Ectodermal cell (in vitro differentiated cells): ENCODE measurements at regions not wholly inside any gene's neighbourhood (a gene's known extent, or its start where the extent isn't known, plus 50 kb on each side); places are given as distances from the start of the nearest gene placed in this dataset.
"Not testable (repeated sequence)": the region's sequence is repeated elsewhere in the genome, so short reads cannot be mapped to it uniquely, and the experiment has no call there.

Experiments
- H3K27ac ChIP-seq: 2 replicates; pipeline ENCODE4 v1.7.0; 2013; ENCODE audit warnings: mild to moderate bottlenecking, low read depth, low read length; ENCODE audit not compliant: insufficient read depth, poor library complexity, severe bottlenecking
- H3K27me3 ChIP-seq: 2 replicates; pipeline ENCODE4 v1.7.0; 2013; ENCODE audit warnings: mild to moderate bottlenecking, low read length; ENCODE audit not compliant: insufficient read depth, control insufficient read depth, poor library complexity, severe bottlenecking
- H3K36me3 ChIP-seq: one replicate; pipeline ENCODE4 v1.7.0; 2013; ENCODE audit warnings: low read length; ENCODE audit not compliant: control insufficient read depth, insufficient read depth
- H3K4me1 ChIP-seq: one replicate; pipeline ENCODE4 v1.7.0; 2013; ENCODE audit warnings: low read length; ENCODE audit not compliant: control insufficient read depth, insufficient read depth
- H3K4me3 ChIP-seq: 2 replicates; pipeline ENCODE4 v1.7.0; 2013; ENCODE audit warnings: low read depth, low read length, control low read depth; ENCODE audit not compliant: insufficient read depth
- H3K9me3 ChIP-seq: 2 replicates; pipeline ENCODE4 v1.7.0; 2013; ENCODE audit warnings: mild to moderate bottlenecking, low read length, moderate library complexity; ENCODE audit not compliant: control insufficient read depth
- WGBS, 2 experiments: methylation state at CpG; one replicate each; pipeline ENCODE4 v1.1.7; 2013; ENCODE audit warnings: missing lambda C conversion rate in 2 of 2; 5-methylcytosine and 5-hydroxymethylcytosine counted together

DNA sequence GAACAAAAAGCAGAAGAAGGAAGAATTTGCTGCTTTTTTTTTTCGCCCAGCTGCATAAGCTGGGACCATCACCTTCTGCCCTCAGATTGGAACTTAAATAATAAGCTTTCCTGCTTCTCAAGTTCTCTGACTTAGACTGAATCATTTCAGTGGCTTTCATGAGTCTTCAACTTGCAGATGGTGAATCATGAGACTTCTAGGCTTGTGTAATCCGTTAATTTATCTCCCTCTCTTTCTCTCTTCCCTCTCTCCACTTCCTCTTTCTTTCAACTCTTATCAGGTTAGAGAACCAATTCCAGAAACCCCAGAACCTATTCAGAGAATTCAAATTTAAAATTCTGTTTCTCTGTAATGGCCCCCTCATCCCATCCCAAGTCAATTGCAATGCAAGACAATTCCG lies 1153.7 kb downstream of the PCDH9 start:
- H3K27ac ChIP-seq, result no peak overlapping the region
- no peak overlapping the region for H3K4me3 ChIP-seq
- H3K36me3 ChIP-seq, result no peaks in the 10 kb centered on the region
- no peaks in the 10 kb centered on the region for H3K9me3 ChIP-seq
- H3K27me3 ChIP-seq, result no peaks in the 10 kb centered on the region
- H3K4me1 ChIP-seq, result no peaks in the 10 kb centered on the region
- WGBS, 2 experiments, result 84 to 95% methylated on average over 3 of the region's 3 CpGs

- no peak overlapping the region for H3K4me3 ChIP-seq
- WGBS, 2 experiments, result 94 to 97% methylated on average over 4 of the region's 4 CpGs
- H3K36me3 ChIP-seq, result no peaks in the 10 kb centered on the region
- no peaks in the 10 kb centered on the region for H3K9me3 ChIP-seq
- no peaks in the 10 kb centered on the region for H3K4me1 ChIP-seq
- H3K27ac ChIP-seq, result no peak overlapping the region
- H3K27me3 ChIP-seq, result no peaks in the 10 kb centered on the region
Measured at GRCh38 chr13:66074018-66074615, 1156.0 kb downstream of the PCDH9 start.

GRCh38 chr13:66072097-66072496 lies 1158.0 kb downstream of the PCDH9 start:
- not testable (repeated sequence) for H3K4me3 ChIP-seq, H3K36me3 ChIP-seq, H3K4me1 ChIP-seq, H3K27ac ChIP-seq, H3K9me3 ChIP-seq, H3K27me3 ChIP-seq
- WGBS, 2 experiments, result 84 to 86% methylated on average over 2 of the region's 2 CpGs

DNA sequence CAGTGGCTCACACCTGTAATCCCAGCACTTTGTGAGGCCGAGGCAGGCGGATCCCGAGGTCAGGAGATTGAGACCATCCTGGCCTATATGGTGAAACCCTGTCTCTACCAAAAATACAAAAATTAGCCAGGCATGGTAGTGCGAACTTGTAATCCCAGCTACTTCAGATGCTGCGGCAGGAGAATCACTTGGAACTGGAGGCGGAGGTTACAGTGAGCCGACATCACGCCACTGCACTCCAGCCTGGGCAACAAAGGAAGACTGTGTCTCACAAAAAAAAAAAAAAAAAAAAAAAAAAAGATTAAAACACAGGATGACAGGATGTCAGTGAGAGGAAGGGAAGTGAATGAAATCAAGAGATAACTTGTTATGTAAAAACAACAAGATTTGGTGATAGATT lies 1158.5 kb downstream of the PCDH9 start:
- Histone ChIP-seq H3K4me1 (no peaks in the 10 kb centered on the region), H3K27me3 (no peaks in the 10 kb centered on the region), H3K9me3 (no peaks in the 10 kb centered on the region), H3K36me3 (no peaks in the 10 kb centered on the region), H3K4me3 (no peak overlapping the region), H3K27ac (no peak overlapping the region)
- WGBS, 2 experiments, result 90 to 97% methylated on average over 8 of the region's 8 CpGs

DNA sequence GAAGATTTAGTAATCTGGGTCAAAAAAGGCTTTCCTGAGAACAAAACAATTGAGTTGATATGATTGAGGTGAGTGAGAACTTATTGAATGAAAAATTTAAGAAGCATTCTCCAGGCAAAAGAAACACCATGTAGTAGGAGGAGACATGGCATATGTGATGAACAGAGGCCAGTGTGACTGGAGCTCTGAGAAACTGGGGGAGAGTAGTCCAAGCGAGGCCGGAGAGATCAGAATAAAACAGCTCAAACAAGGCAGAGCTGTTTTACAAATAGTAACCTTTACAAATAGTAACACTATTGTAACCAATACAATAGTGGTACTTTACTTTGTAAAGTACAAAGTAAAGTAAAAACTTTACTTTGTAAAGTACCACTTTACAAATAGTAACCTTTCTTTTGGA lies 1159.1 kb downstream of the PCDH9 start:
- no peaks in the 10 kb centered on the region for H3K27me3 ChIP-seq
- no peaks in the 10 kb centered on the region for H3K9me3 ChIP-seq
- H3K4me3 ChIP-seq, result no peak overlapping the region
- WGBS, 2 experiments, result 95% methylated on average over 2 of the region's 2 CpGs; no CpG with 5 or more reads in 1 of the 2 experiments
- no peaks in the 10 kb centered on the region for H3K4me1 ChIP-seq
- no peaks in the 10 kb centered on the region for H3K36me3 ChIP-seq
- H3K27ac ChIP-seq, result no peak overlapping the region

DNA sequence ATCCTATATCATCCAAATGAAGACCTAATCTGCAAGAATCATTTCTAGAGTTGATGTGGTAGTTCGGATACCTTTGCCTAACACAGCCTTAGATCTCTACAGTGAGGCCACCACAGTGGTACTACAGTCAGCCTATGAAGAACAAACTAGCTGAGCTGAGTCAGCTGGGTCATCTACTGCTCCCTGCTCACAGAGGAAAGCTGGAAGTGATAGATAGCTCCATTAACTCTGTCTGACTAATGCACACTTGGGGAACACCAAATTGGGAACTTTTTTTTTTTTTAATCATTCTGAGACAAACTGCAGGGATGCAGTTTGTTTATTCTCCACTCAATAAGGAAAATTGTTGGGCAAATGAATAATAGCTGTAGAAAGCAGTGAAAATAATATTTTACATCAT lies 1160.6 kb downstream of the PCDH9 start:
- Histone ChIP-seq H3K9me3 (no peaks in the 10 kb centered on the region), H3K27me3 (no peaks in the 10 kb centered on the region), H3K4me1 (no peaks in the 10 kb centered on the region), H3K27ac (no peak overlapping the region), H3K36me3 (no peaks in the 10 kb centered on the region), H3K4me3 (no peak overlapping the region)
- WGBS, 2 experiments, result 88 to 93% methylated on average over 1 of the region's 1 CpG

GRCh38 chr13:66068683-66069082 lies 1161.5 kb downstream of the PCDH9 start:
- 80 to 92% methylated on average over 1 of the region's 2 CpGs for WGBS, 2 experiments
- Histone ChIP-seq H3K4me1 (no peaks in the 10 kb centered on the region), H3K36me3 (no peaks in the 10 kb centered on the region), H3K27me3 (no peaks in the 10 kb centered on the region), H3K4me3 (no peak overlapping the region), H3K27ac (no peak overlapping the region), H3K9me3 (no peaks in the 10 kb centered on the region)

DNA sequence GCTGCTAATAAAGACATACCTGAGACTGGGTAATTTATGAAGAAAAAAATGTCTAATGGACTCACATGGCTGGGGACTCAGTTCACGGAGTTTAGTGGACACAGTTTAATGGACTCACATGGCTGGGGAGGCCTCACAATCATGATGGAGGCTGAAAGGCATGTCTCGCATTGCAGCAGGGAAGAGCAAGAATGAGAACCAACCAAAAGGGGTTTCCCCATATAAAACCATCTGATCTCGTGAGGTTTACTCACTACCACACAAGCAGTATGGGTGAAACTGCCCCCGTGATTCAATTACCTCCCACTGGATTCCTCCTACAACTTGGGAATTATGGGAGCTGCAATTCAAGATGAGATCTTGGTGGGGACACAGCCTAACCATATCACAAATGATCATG lies 1181.2 kb downstream of the PCDH9 start:
- H3K27ac ChIP-seq, result no peak overlapping the region
- no peak overlapping the region for H3K4me3 ChIP-seq
- H3K4me1 ChIP-seq, result no peaks in the 10 kb centered on the region
- WGBS, 2 experiments, result 85% methylated on average over 3 to 4 of the region's 4 CpGs
- no peaks in the 10 kb centered on the region for H3K27me3 ChIP-seq
- H3K36me3 ChIP-seq, result no peaks in the 10 kb centered on the region
- no peaks in the 10 kb centered on the region for H3K9me3 ChIP-seq

DNA sequence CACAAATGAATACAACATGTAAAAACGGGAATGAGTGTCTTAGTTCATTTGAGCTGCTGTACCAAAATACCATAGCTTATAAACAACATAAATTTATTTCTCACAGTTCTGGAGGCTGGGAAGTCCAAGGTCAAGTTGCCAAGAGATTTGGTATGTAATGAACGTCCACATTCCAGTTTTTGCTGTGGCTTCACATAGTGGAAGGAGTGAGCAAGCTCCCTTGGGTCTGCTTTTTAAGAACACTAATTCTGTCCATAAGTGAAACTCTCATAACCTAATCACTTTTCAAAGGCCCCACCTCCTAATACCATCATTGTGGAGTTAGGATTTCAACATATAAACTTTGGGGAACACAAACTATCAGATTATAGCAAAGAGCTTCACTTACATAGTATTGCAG lies 1189.6 kb downstream of the PCDH9 start:
- Histone ChIP-seq H3K9me3 (no peaks in the 10 kb centered on the region), H3K27ac (no peak overlapping the region), H3K4me1 (no peaks in the 10 kb centered on the region), H3K27me3 (no peaks in the 10 kb centered on the region), H3K4me3 (no peak overlapping the region), H3K36me3 (no peaks in the 10 kb centered on the region)
- 89 to 91% methylated on average over 2 of the region's 2 CpGs for WGBS, 2 experiments

- Histone ChIP-seq H3K27me3 (no peaks in the 10 kb centered on the region), H3K9me3 (no peaks in the 10 kb centered on the region), H3K36me3 (no peaks in the 10 kb centered on the region), H3K27ac (no peak overlapping the region), H3K4me1 (peaks cover 6% of the 10 kb centered on the region), H3K4me3 (no peak overlapping the region)
- 92 to 100% methylated on average over 1 of the region's 2 CpGs for WGBS, 2 experiments
Measured at GRCh38 chr13:66037096-66037495, 1193.0 kb downstream of the PCDH9 start.

DNA sequence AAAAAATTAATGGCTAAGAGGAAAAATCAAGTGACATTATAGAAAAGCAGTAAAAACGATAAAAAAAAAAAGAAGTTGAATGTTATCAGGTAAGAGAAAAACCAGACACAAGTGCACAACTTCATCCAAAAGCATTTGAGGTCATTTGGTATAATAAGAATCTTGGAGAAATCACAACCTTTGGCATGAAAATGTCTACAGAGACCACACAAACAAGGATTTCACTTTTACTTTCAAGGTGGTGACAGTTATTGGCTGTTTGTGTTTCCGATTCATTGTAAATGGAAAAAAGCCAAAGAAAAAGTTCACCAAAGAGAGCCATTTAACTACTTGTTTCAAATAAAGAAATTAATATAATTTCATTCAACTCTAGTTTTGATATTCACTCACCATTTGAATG lies 1193.5 kb downstream of the PCDH9 start:
- Histone ChIP-seq H3K36me3 (no peaks in the 10 kb centered on the region), H3K4me3 (no peak overlapping the region), H3K9me3 (no peaks in the 10 kb centered on the region), H3K4me1 (peaks cover 6% of the 10 kb centered on the region), H3K27ac (no peak overlapping the region), H3K27me3 (no peaks in the 10 kb centered on the region)
- 100% methylated on average over 1 of the region's 2 CpGs; no CpG with 5 or more reads in 1 of the 2 experiments for WGBS, 2 experiments
